ENCODE measurements at regions not wholly inside any gene's neighbourhood (a gene's known extent, or its start where the extent isn't known, plus 50 kb on each side); places are given as distances from the start of the nearest gene placed in this dataset.

- Histone ChIP-seq H2BK120ac (ENCODE audit: low read depth, low read length) (no peak overlapping the region), H2AK5ac (ENCODE audit: low read length, severe bottlenecking) (no peak overlapping the region), H3K18ac (ENCODE audit: low read depth in 1 of 2, low read length in 2 of 2) (no peak overlapping the region), H3K9ac (ENCODE audit: low read length) (no peak overlapping the region), H3K23ac (ENCODE audit: low read length in 2 of 2) (no peak overlapping the region), H2BK5ac (ENCODE audit: low read depth, low read length, poor library complexity, severe bottlenecking) (no peak overlapping the region), H3K4me1 (ENCODE audit: control insufficient read depth, insufficient read depth, low read depth, low read length) (peaks cover 4% of the 10 kb centered on the region), H3K4ac (ENCODE audit: low read depth in 1 of 2, low read length in 2 of 2) (no peak overlapping the region), H3K14ac (ENCODE audit: low read length in 2 of 2) (peak overlapping the region in 1 of 2 experiments; percentile 48), H3K27ac (ENCODE audit: low read length, poor library complexity, severe bottlenecking) (no peak overlapping the region), H3K4me3 (ENCODE audit: insufficient read depth in 1 of 2, low read depth in 1 of 2, low read length in 2 of 2) (no peak overlapping the region), H3K36me3 (ENCODE audit: control insufficient read depth in 1 of 2, insufficient read depth in 2 of 2, low read depth in 1 of 2, low read length in 2 of 2) (no peaks in the 10 kb centered on the region), H3K4me2 (ENCODE audit: low read length, poor library complexity, severe bottlenecking) (no peak overlapping the region), H2BK15ac (ENCODE audit: low read depth, poor library complexity, severe bottlenecking) (no peak overlapping the region), H2BK12ac (ENCODE audit: low read length in 2 of 2) (no peak overlapping the region), H2AFZ (ENCODE audit: low read depth, low read length) (no peak overlapping the region), H3K79me1 (replicated peaks; ENCODE audit: low read length, poor library complexity, severe bottlenecking) (no peaks in the 10 kb centered on the region), H3K27me3 (ENCODE audit: control insufficient read depth in 1 of 2, insufficient read depth in 1 of 2, low read length in 2 of 2) (no peaks in the 10 kb centered on the region), H4K8ac (ENCODE audit: low read length) (no peak overlapping the region), H3K9me3 (ENCODE audit: control insufficient read depth, low read length) (peaks cover 7% of the 10 kb centered on the region), H4K91ac (ENCODE audit: low read length) (no peak overlapping the region)
- WGBS, result 61% methylated on average over 3 of the region's 3 CpGs
- no peak for DNase-seq
Observed at GRCh38 chr17:27218041-27218440, 75.9 kb upstream of the WSB1 start.

- Histone ChIP-seq H3K14ac (ENCODE audit: low read length in 2 of 2) (no peak overlapping the region), H2BK12ac (ENCODE audit: low read length in 2 of 2) (no peak overlapping the region), H3K9ac (ENCODE audit: low read length) (no peak overlapping the region), H2AK5ac (ENCODE audit: low read length, severe bottlenecking) (no peak overlapping the region), H3K23ac (ENCODE audit: low read length in 2 of 2) (no peak overlapping the region), H2BK5ac (ENCODE audit: low read depth, low read length, poor library complexity, severe bottlenecking) (no peak overlapping the region), H3K4me3 (ENCODE audit: insufficient read depth in 1 of 2, low read depth in 1 of 2, low read length in 2 of 2) (no peak overlapping the region), H3K4me1 (ENCODE audit: control insufficient read depth, insufficient read depth, low read depth, low read length) (peaks cover 4% of the 10 kb centered on the region), H2BK120ac (ENCODE audit: low read depth, low read length) (no peak overlapping the region), H3K4me2 (ENCODE audit: low read length, poor library complexity, severe bottlenecking) (no peak overlapping the region), H3K36me3 (ENCODE audit: control insufficient read depth in 1 of 2, insufficient read depth in 2 of 2, low read depth in 1 of 2, low read length in 2 of 2) (no peaks in the 10 kb centered on the region), H3K18ac (ENCODE audit: low read depth in 1 of 2, low read length in 2 of 2) (no peak overlapping the region), H3K79me1 (replicated peaks; ENCODE audit: low read length, poor library complexity, severe bottlenecking) (no peaks in the 10 kb centered on the region), H3K27ac (ENCODE audit: low read length, poor library complexity, severe bottlenecking) (no peak overlapping the region), H4K91ac (ENCODE audit: low read length) (no peak overlapping the region), H3K4ac (ENCODE audit: low read depth in 1 of 2, low read length in 2 of 2) (no peak overlapping the region), H2AFZ (ENCODE audit: low read depth, low read length) (no peak overlapping the region), H4K8ac (ENCODE audit: low read length) (no peak overlapping the region), H2BK15ac (ENCODE audit: low read depth, poor library complexity, severe bottlenecking) (no peak overlapping the region), H3K27me3 (ENCODE audit: control insufficient read depth in 1 of 2, insufficient read depth in 1 of 2, low read length in 2 of 2) (no peaks in the 10 kb centered on the region), H3K9me3 (ENCODE audit: control insufficient read depth, low read length) (peaks cover 7% of the 10 kb centered on the region)
- no peak for DNase-seq
- 63% methylated on average over 6 of the region's 6 CpGs for whole genome bisulfite sequencing
Observed at GRCh38 chr17:27218719-27219488, 75.0 kb upstream of the WSB1 start.

GRCh38 chr17:27222515-27222914 lies 71.4 kb upstream of the WSB1 start:
- Histone ChIP-seq H3K27me3 (ENCODE audit: control insufficient read depth in 1 of 2, insufficient read depth in 1 of 2, low read length in 2 of 2) (no peaks in the 10 kb centered on the region), H3K36me3 (ENCODE audit: control insufficient read depth in 1 of 2, insufficient read depth in 2 of 2, low read depth in 1 of 2, low read length in 2 of 2) (no peaks in the 10 kb centered on the region), H2BK12ac (ENCODE audit: low read length in 2 of 2) (no peak overlapping the region), H3K4me3 (ENCODE audit: insufficient read depth in 1 of 2, low read depth in 1 of 2, low read length in 2 of 2) (no peak overlapping the region), H3K4me2 (ENCODE audit: low read length, poor library complexity, severe bottlenecking) (no peak overlapping the region), H4K91ac (ENCODE audit: low read length) (no peak overlapping the region), H3K9me3 (ENCODE audit: control insufficient read depth, low read length) (peaks cover 3% of the 10 kb centered on the region), H2BK5ac (ENCODE audit: low read depth, low read length, poor library complexity, severe bottlenecking) (no peak overlapping the region), H3K27ac (ENCODE audit: low read length, poor library complexity, severe bottlenecking) (no peak overlapping the region), H3K23ac (ENCODE audit: low read length in 2 of 2) (no peak overlapping the region), H3K4me1 (ENCODE audit: control insufficient read depth, insufficient read depth, low read depth, low read length) (peaks cover 2% of the 10 kb centered on the region), H3K18ac (ENCODE audit: low read depth in 1 of 2, low read length in 2 of 2) (no peak overlapping the region), H2AK5ac (ENCODE audit: low read length, severe bottlenecking) (no peak overlapping the region), H2BK120ac (ENCODE audit: low read depth, low read length) (no peak overlapping the region), H2AFZ (ENCODE audit: low read depth, low read length) (no peak overlapping the region), H3K4ac (ENCODE audit: low read depth in 1 of 2, low read length in 2 of 2) (no peak overlapping the region), H3K9ac (ENCODE audit: low read length) (no peak overlapping the region), H3K14ac (ENCODE audit: low read length in 2 of 2) (no peak overlapping the region), H4K8ac (ENCODE audit: low read length) (no peak overlapping the region), H2BK15ac (ENCODE audit: low read depth, poor library complexity, severe bottlenecking) (no peak overlapping the region), H3K79me1 (replicated peaks; ENCODE audit: low read length, poor library complexity, severe bottlenecking) (no peaks in the 10 kb centered on the region)
- DNase-seq, result no peak
- 83% methylated on average over 1 of the region's 1 CpG for WGBS

- no peak overlapping the region for H3K4ac ChIP-seq (ENCODE audit: low read depth in 1 of 2, low read length in 2 of 2)
- no peak overlapping the region for H3K18ac ChIP-seq (ENCODE audit: low read depth in 1 of 2, low read length in 2 of 2)
- no peak overlapping the region for H3K14ac ChIP-seq (ENCODE audit: low read length in 2 of 2)
- no peak overlapping the region for H3K4me2 ChIP-seq (ENCODE audit: low read length, poor library complexity, severe bottlenecking)
- H2BK120ac ChIP-seq (ENCODE audit: low read depth, low read length), result no peak overlapping the region
- no peaks in the 10 kb centered on the region for H3K36me3 ChIP-seq (ENCODE audit: control insufficient read depth in 1 of 2, insufficient read depth in 2 of 2, low read depth in 1 of 2, low read length in 2 of 2)
- H3K27me3 ChIP-seq (ENCODE audit: control insufficient read depth in 1 of 2, insufficient read depth in 1 of 2, low read length in 2 of 2), result no peaks in the 10 kb centered on the region
- H3K4me3 ChIP-seq (ENCODE audit: insufficient read depth in 1 of 2, low read depth in 1 of 2, low read length in 2 of 2), result no peak overlapping the region
- no peak overlapping the region for H3K27ac ChIP-seq (ENCODE audit: low read length, poor library complexity, severe bottlenecking)
- H2BK5ac ChIP-seq (ENCODE audit: low read depth, low read length, poor library complexity, severe bottlenecking), result no peak overlapping the region
- H2AFZ ChIP-seq (ENCODE audit: low read depth, low read length), result no peak overlapping the region
- no peak overlapping the region for H2AK5ac ChIP-seq (ENCODE audit: low read length, severe bottlenecking)
- H2BK12ac ChIP-seq (ENCODE audit: low read length in 2 of 2), result no peak overlapping the region
- no peak overlapping the region for H4K8ac ChIP-seq (ENCODE audit: low read length)
- H3K23ac ChIP-seq (ENCODE audit: low read length in 2 of 2), result no peak overlapping the region
- H3K9ac ChIP-seq (ENCODE audit: low read length), result no peak overlapping the region
- H4K91ac ChIP-seq (ENCODE audit: low read length), result no peak overlapping the region
- no peak overlapping the region for H2BK15ac ChIP-seq (ENCODE audit: low read depth, poor library complexity, severe bottlenecking)
- peaks cover 2% of the 10 kb centered on the region for H3K4me1 ChIP-seq (ENCODE audit: control insufficient read depth, insufficient read depth, low read depth, low read length)
- 61% methylated on average over 3 of the region's 5 CpGs for WGBS
- peaks cover 3% of the 10 kb centered on the region for H3K9me3 ChIP-seq (ENCODE audit: control insufficient read depth, low read length)
- no peaks in the 10 kb centered on the region for H3K79me1 ChIP-seq (replicated peaks; ENCODE audit: low read length, poor library complexity, severe bottlenecking)
- peak; percentile 33 for DNase-seq
Observed at GRCh38 chr17:27224526-27225315, 69.2 kb upstream of the WSB1 start.
